PFSK-1 (cell line): ENCODE measurements at regions not wholly inside any gene's neighbourhood (a gene's known extent, or its start where the extent isn't known, plus 50 kb on each side); places are given as distances from the start of the nearest gene placed in this dataset.

Source experiments
- FOXP2 ChIP-seq: optimal IDR thresholded peaks from 2 replicates; pipeline ENCODE3; 2011; ENCODE audit warnings: borderline replicate concordance, control low read depth, inconsistent platforms; ENCODE audit not compliant: insufficient read depth; ENCODE audit errors: extremely low read length, extremely low read depth
- POLR2AphosphoS5 ChIP-seq: IDR thresholded peaks from 2 replicates; pipeline ENCODE4 v1.6.1; 2012; ENCODE audit warnings: low read depth, mild to moderate bottlenecking, control low read depth, low read length, moderate library complexity
- SIN3A ChIP-seq: IDR thresholded peaks from 2 replicates; pipeline ENCODE4 v1.6.1; 2012; ENCODE audit warnings: mild to moderate bottlenecking, low read length, moderate library complexity, borderline replicate concordance; ENCODE audit not compliant: insufficient read depth
- TAF1 ChIP-seq: IDR thresholded peaks from 2 replicates; pipeline ENCODE4 v1.6.1; 2012; ENCODE audit warnings: low read length, control low read depth, borderline replicate concordance; ENCODE audit not compliant: insufficient read depth
- TF ChIP-seq, protein P1 (sequence below), 2 experiments: IDR thresholded peaks; 2 replicates each; pipeline versions ENCODE4 v1.6.1 to v1.8.0; 2011 to 2012; ENCODE audit warnings: low read depth in 2 of 2, low read length in 2 of 2, control low read depth in 1 of 2, inconsistent platforms in 1 of 2, mild to moderate bottlenecking in 1 of 2, moderate library complexity in 1 of 2; ENCODE audit not compliant: insufficient read depth in 1 of 2

DNA sequence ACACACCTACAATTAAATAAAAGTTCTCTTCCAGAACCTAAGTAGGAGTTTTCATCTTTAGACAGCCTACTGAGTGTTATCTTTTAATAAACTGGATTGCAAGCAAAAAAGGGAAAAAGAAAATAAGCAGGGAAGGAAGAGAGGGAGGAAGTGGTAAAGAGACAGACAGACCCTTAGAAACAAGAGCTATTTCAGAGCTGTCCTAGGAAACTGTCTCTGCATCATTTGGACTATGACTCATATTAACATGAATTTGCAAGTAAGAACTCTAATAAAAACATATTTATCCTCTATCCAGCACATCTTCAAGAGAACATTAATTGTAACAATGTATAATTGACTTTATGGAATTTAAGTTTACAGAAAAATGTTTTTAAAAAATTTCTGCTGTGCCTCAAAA is 438.8 kb upstream of the USP15 start:
- TF ChIP-seq POLR2AphosphoS5 (no peak), TAF1 (no peak), SIN3A (no peak), FOXP2 (no peak)
- TF ChIP-seq, protein P1, sequence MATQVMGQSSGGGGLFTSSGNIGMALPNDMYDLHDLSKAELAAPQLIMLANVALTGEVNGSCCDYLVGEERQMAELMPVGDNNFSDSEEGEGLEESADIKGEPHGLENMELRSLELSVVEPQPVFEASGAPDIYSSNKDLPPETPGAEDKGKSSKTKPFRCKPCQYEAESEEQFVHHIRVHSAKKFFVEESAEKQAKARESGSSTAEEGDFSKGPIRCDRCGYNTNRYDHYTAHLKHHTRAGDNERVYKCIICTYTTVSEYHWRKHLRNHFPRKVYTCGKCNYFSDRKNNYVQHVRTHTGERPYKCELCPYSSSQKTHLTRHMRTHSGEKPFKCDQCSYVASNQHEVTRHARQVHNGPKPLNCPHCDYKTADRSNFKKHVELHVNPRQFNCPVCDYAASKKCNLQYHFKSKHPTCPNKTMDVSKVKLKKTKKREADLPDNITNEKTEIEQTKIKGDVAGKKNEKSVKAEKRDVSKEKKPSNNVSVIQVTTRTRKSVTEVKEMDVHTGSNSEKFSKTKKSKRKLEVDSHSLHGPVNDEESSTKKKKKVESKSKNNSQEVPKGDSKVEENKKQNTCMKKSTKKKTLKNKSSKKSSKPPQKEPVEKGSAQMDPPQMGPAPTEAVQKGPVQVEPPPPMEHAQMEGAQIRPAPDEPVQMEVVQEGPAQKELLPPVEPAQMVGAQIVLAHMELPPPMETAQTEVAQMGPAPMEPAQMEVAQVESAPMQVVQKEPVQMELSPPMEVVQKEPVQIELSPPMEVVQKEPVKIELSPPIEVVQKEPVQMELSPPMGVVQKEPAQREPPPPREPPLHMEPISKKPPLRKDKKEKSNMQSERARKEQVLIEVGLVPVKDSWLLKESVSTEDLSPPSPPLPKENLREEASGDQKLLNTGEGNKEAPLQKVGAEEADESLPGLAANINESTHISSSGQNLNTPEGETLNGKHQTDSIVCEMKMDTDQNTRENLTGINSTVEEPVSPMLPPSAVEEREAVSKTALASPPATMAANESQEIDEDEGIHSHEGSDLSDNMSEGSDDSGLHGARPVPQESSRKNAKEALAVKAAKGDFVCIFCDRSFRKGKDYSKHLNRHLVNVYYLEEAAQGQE (IDR thresholded peaks at IDR 0.05; ENCODE audit: insufficient read depth in 1 of 2, low read depth in 2 of 2, low read length in 2 of 2): no peak

DNA sequence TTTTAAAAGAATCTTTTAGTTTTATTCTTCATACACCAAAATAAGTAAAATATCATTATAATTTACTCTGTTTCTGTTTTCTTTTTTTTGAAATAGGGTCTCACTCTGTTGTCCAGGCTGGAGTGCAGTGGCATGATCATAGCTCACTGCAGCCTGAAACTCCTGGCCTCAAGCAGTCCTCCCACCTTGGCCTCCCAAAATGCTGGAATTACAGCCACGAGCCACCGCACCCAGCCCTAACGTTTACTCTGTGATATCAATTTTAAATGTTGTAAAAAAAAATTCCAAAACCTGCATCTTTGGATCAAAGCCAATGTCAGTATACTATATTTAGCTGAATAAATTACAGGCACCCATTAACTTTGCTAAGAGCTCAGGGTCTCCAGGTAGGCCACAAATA is 437.1 kb upstream of the USP15 start:
- no peak for TF ChIP-seq SIN3A
- TF ChIP-seq FOXP2: no peak
- TF ChIP-seq TAF1: no peak
- TF ChIP-seq, protein P1 (IDR thresholded peaks at IDR 0.05; ENCODE audit: insufficient read depth in 1 of 2, low read depth in 2 of 2, low read length in 2 of 2): no peak
- no peak for TF ChIP-seq POLR2AphosphoS5

DNA sequence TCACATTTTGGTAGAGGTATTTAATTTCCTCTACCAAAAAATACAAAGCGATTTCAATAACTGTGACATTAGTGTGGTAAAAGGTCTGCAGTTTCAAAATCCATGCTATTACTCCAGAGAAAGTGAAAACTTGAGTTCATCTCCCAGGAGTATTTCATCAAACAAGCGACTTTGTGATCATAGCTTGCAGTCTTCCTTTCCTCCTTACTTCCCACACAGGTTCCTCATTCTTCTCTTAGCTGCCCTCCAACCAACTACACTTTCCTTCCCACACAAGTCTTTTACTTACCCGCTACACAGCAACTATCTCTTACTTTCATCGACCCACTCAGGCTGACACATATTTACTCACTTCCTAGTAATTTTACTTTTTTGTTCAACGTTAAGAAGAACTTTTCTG is 413.4 kb upstream of the USP15 start:
- TF ChIP-seq TAF1 (no peak), SIN3A (no peak), FOXP2 (no peak), POLR2AphosphoS5 (no peak)
- TF ChIP-seq, protein P1 (IDR thresholded peaks at IDR 0.05; ENCODE audit: insufficient read depth in 1 of 2, low read depth in 2 of 2, low read length in 2 of 2): no peak

DNA sequence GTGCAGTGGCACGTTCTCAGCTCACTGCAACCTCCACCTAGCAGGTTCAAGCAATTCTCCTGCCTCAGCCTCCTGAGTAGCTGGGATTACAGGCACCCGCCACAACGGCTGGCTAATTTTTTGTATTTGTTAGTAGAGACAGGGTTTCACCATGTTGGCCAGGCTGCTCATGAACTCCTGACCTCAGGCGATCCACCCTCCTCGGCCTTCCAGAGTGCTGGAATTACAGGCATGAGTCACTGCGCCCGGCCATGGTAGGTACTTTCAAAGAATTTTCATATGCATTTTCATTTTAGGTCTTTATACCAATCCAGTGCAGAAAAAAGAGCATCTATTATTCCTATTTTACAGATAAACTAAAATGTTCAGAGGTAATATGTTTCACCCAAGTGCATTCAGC is 411.3 kb upstream of the USP15 start:
- no peak for TF ChIP-seq SIN3A
- TF ChIP-seq FOXP2: no peak
- TF ChIP-seq TAF1: no peak
- TF ChIP-seq POLR2AphosphoS5: no peak
- TF ChIP-seq, protein P1 (IDR thresholded peaks at IDR 0.05; ENCODE audit: insufficient read depth in 1 of 2, low read depth in 2 of 2, low read length in 2 of 2): no peak

DNA sequence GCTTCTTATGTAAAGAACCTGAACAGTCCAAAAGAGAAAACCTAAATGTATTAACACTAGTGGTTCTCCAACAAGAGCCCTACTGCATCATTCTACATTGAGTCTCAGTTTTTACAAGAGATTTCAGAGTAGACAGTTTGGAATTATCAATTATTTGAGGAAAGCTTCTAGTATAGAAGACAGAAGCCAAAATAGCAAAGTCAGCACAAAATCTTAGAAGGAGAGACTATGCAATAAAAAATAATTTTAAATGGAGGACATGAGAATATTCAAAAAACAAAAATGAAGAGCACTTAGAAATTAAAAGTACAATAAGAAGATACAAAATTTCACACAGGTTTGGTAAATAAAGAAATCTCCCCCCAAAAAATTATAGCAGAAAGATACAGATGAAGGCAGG is 406.3 kb upstream of the USP15 start:
- no peak for TF ChIP-seq POLR2AphosphoS5
- TF ChIP-seq SIN3A: no peak
- TF ChIP-seq, protein P1 (IDR thresholded peaks at IDR 0.05; ENCODE audit: insufficient read depth in 1 of 2, low read depth in 2 of 2, low read length in 2 of 2): no peak
- no peak for TF ChIP-seq FOXP2
- no peak for TF ChIP-seq TAF1
